ENCODE measurements at regions not wholly inside any gene's neighbourhood (a gene's known extent, or its start where the extent isn't known, plus 50 kb on each side); places are given as distances from the start of the nearest gene placed in this dataset.

DNA sequence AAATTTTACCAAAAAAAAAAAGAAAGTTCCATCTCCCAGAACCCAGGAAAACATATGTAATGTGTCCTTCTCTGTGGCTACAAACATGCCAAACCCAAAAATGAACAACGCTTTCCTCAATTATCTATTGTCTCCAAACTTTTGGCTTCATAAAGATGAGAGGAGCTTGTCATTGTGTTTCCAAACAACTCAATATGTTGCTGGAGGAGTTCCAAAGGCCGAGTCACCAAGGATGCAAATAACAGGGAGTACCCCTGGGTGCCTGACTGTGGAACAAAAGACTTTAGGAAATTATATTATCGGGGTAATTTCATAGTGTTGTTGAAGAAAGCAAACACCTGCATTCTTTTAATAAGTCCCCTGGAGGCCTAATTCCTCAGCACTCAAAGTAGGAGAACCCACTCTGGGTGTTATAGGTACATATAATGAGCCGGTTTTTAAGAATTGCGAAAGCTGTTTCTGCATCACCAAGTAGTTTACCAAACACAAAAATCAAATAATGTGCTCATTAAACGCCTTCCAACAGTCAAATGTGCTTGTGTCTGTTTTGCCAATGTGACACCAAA, 206.3 kb upstream of the PRICKLE2 start:
- no peak for DNase-seq
- Histone ChIP-seq H3K9me2 (replicated peaks; ENCODE audit: insufficient read depth, low read length) (no peaks in the 10 kb centered on the region), H3K4me3 (ENCODE audit: low read length) (no peak overlapping the region), H3K36me3 (ENCODE audit: insufficient read depth, low read length) (no peaks in the 10 kb centered on the region), H2AFZ (ENCODE audit: low read length) (no peak overlapping the region), H3K4me2 (ENCODE audit: low read depth, low read length, poor library complexity, severe bottlenecking) (no peak overlapping the region), H3K9ac (ENCODE audit: low read length) (no peak overlapping the region), H3K9me3 (ENCODE audit: low read length) (no peaks in the 10 kb centered on the region), H3K4me1 (ENCODE audit: low read length) (no peaks in the 10 kb centered on the region), H3K79me2 (ENCODE audit: low read length) (no peaks in the 10 kb centered on the region), H3K27me3 (ENCODE audit: low read length) (no peaks in the 10 kb centered on the region), H4K20me1 (ENCODE audit: insufficient read depth, low read depth, low read length) (no peaks in the 10 kb centered on the region), H3K27ac (ENCODE audit: low read length) (no peak overlapping the region)

DNA sequence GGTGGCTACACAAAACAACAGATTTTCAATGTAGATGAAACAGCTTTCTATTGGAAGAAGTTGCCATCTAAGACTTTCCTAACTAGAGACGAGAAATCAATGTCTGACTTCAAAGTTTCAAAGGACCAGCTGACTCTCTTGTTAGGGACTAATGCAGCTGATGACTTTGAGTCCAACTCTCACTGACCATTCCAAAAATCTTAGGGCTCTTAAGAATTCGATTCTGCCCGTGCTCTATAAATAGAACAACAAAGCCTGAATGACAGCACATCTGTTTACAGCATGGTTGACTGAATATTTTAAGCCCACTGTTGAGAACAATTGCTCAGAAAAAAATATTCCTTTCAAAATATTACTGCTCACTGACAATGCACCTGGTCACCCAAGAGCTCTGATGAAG, 202.4 kb upstream of the PRICKLE2 start:
- Histone ChIP-seq H3K9me3 (ENCODE audit: low read length) (no peaks in the 10 kb centered on the region), H2AFZ (ENCODE audit: low read length) (no peak overlapping the region), H3K4me1 (ENCODE audit: low read length) (no peaks in the 10 kb centered on the region), H4K20me1 (ENCODE audit: insufficient read depth, low read depth, low read length) (no peaks in the 10 kb centered on the region), H3K79me2 (ENCODE audit: low read length) (no peaks in the 10 kb centered on the region), H3K9ac (ENCODE audit: low read length) (no peak overlapping the region), H3K9me2 (replicated peaks; ENCODE audit: insufficient read depth, low read length) (no peaks in the 10 kb centered on the region), H3K4me3 (ENCODE audit: low read length) (no peak overlapping the region), H3K27ac (ENCODE audit: low read length) (no peak overlapping the region), H3K4me2 (ENCODE audit: low read depth, low read length, poor library complexity, severe bottlenecking) (no peak overlapping the region), H3K36me3 (ENCODE audit: insufficient read depth, low read length) (no peaks in the 10 kb centered on the region), H3K27me3 (ENCODE audit: low read length) (no peaks in the 10 kb centered on the region)
- DNase-seq, result no peak

GRCh38 chr3:64426551-64426950, 201.3 kb upstream of the PRICKLE2 start:
- no peak overlapping the region for H2AFZ ChIP-seq (ENCODE audit: low read length)
- H3K4me3 ChIP-seq (ENCODE audit: low read length), result no peak overlapping the region
- H3K79me2 ChIP-seq (ENCODE audit: low read length), result no peaks in the 10 kb centered on the region
- no peak overlapping the region for H3K27ac ChIP-seq (ENCODE audit: low read length)
- H3K9me3 ChIP-seq (ENCODE audit: low read length), result no peaks in the 10 kb centered on the region
- H4K20me1 ChIP-seq (ENCODE audit: insufficient read depth, low read depth, low read length), result no peaks in the 10 kb centered on the region
- no peaks in the 10 kb centered on the region for H3K27me3 ChIP-seq (ENCODE audit: low read length)
- H3K9me2 ChIP-seq (replicated peaks; ENCODE audit: insufficient read depth, low read length), result no peaks in the 10 kb centered on the region
- H3K4me1 ChIP-seq (ENCODE audit: low read length), result no peaks in the 10 kb centered on the region
- no peaks in the 10 kb centered on the region for H3K36me3 ChIP-seq (ENCODE audit: insufficient read depth, low read length)
- no peak for DNase-seq
- no peak overlapping the region for H3K9ac ChIP-seq (ENCODE audit: low read length)
- no peak overlapping the region for H3K4me2 ChIP-seq (ENCODE audit: low read depth, low read length, poor library complexity, severe bottlenecking)

DNA sequence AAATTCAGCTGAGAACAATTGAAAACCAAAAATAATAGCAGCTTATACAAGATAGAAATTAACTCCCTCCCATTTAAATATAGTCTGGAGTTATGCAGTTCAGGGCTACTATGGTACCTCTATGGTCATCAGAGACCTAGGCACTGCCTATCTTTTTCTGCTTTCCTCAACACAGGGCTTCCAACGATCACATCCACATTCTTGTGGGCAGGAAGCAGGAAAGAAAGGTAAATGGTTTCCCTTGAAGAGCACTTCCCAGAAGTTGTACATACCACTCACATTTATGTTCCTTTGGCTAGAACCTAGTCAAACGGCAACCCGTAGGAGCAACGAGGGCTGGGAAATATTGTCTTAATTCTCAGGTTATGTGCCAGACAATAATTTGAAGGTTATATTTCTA, 197.7 kb upstream of the PRICKLE2 start:
- Histone ChIP-seq H3K36me3 (ENCODE audit: insufficient read depth, low read length) (no peaks in the 10 kb centered on the region), H4K20me1 (ENCODE audit: insufficient read depth, low read depth, low read length) (no peaks in the 10 kb centered on the region), H3K27ac (ENCODE audit: low read length) (no peak overlapping the region), H3K4me1 (ENCODE audit: low read length) (no peaks in the 10 kb centered on the region), H3K4me3 (ENCODE audit: low read length) (no peak overlapping the region), H3K9ac (ENCODE audit: low read length) (no peak overlapping the region), H3K79me2 (ENCODE audit: low read length) (no peaks in the 10 kb centered on the region), H3K9me3 (ENCODE audit: low read length) (no peaks in the 10 kb centered on the region), H3K9me2 (replicated peaks; ENCODE audit: insufficient read depth, low read length) (no peaks in the 10 kb centered on the region), H2AFZ (ENCODE audit: low read length) (no peak overlapping the region), H3K4me2 (ENCODE audit: low read depth, low read length, poor library complexity, severe bottlenecking) (no peak overlapping the region), H3K27me3 (ENCODE audit: low read length) (no peaks in the 10 kb centered on the region)
- DNase-seq, result no peak

DNA sequence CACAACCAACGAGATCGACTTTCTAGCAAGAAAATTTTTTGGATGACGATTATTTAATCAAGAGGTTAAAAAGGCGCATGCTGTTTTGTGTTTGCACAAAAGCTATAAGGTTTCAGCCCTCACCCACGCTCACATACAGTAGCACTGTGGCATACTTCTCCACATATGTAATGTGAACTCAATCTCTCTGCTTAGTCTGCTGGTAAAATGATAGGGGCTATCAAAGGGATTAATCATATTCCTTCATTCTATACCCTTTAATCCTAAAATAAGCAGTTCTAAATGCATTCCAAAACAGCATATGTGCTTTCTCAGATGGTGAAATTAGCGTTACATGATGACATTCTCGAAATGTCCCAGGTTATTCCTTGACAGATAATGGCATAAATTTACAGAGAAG, 196.9 kb upstream of the PRICKLE2 start:
- Histone ChIP-seq H3K9ac (ENCODE audit: low read length) (no peak overlapping the region), H3K36me3 (ENCODE audit: insufficient read depth, low read length) (no peaks in the 10 kb centered on the region), H4K20me1 (ENCODE audit: insufficient read depth, low read depth, low read length) (no peaks in the 10 kb centered on the region), H3K9me3 (ENCODE audit: low read length) (no peaks in the 10 kb centered on the region), H3K79me2 (ENCODE audit: low read length) (no peaks in the 10 kb centered on the region), H3K9me2 (replicated peaks; ENCODE audit: insufficient read depth, low read length) (no peaks in the 10 kb centered on the region), H2AFZ (ENCODE audit: low read length) (no peak overlapping the region), H3K4me3 (ENCODE audit: low read length) (no peak overlapping the region), H3K27me3 (ENCODE audit: low read length) (no peaks in the 10 kb centered on the region), H3K4me1 (ENCODE audit: low read length) (no peaks in the 10 kb centered on the region), H3K4me2 (ENCODE audit: low read depth, low read length, poor library complexity, severe bottlenecking) (no peak overlapping the region), H3K27ac (ENCODE audit: low read length) (no peak overlapping the region)
- DNase-seq, result no peak

DNA sequence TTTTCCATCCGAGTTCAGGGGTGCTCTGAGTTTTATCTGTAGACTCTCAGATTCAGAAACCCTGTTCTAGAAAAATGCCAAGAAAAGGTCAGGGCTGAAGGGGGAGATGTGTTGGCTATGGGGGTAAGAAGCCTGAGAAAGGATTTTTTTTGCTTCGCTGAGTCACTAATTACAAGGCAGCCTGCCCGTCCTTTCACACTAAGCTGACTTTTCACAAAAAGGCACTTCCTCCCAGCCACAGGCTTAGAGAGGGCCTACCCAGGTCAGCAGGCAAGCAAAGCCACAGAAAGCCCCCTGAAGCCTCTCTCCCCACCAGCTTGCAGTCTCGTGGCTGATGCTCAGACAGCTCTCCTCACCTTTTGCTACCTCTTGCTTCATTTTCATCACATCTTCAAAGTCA, 192.6 kb upstream of the PRICKLE2 start:
- no peaks in the 10 kb centered on the region for H3K36me3 ChIP-seq (ENCODE audit: insufficient read depth, low read length)
- no peaks in the 10 kb centered on the region for H3K9me2 ChIP-seq (replicated peaks; ENCODE audit: insufficient read depth, low read length)
- H2AFZ ChIP-seq (ENCODE audit: low read length), result no peak overlapping the region
- no peaks in the 10 kb centered on the region for H4K20me1 ChIP-seq (ENCODE audit: insufficient read depth, low read depth, low read length)
- H3K4me3 ChIP-seq (ENCODE audit: low read length), result no peak overlapping the region
- no peaks in the 10 kb centered on the region for H3K79me2 ChIP-seq (ENCODE audit: low read length)
- DNase-seq, result no peak
- no peaks in the 10 kb centered on the region for H3K9me3 ChIP-seq (ENCODE audit: low read length)
- H3K9ac ChIP-seq (ENCODE audit: low read length), result no peak overlapping the region
- no peaks in the 10 kb centered on the region for H3K4me1 ChIP-seq (ENCODE audit: low read length)
- no peak overlapping the region for H3K4me2 ChIP-seq (ENCODE audit: low read depth, low read length, poor library complexity, severe bottlenecking)
- no peaks in the 10 kb centered on the region for H3K27me3 ChIP-seq (ENCODE audit: low read length)
- no peak overlapping the region for H3K27ac ChIP-seq (ENCODE audit: low read length)

DNA sequence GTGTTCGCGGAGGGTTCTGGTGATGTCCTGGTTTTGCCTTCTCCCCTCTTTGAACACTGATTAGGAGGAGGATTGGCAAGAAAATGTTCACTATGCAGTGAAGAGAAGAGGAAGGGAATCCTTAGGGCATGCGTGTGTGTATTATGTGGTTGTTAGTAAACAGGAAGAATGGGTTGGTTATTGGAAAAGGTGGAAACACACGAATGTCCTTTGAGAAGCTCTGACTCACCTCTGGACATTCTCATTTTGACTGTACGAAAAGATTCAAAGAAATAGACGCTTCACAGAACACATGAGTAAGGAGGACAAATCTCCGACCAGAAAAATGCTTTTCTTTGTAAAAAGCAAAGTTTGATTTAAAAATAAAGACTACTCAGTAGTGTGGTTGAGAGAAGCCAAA, 188.8 kb upstream of the PRICKLE2 start:
- Histone ChIP-seq H3K9ac (ENCODE audit: low read length) (no peak overlapping the region), H3K9me2 (replicated peaks; ENCODE audit: insufficient read depth, low read length) (no peaks in the 10 kb centered on the region), H4K20me1 (ENCODE audit: insufficient read depth, low read depth, low read length) (no peaks in the 10 kb centered on the region), H2AFZ (ENCODE audit: low read length) (no peak overlapping the region), H3K9me3 (ENCODE audit: low read length) (no peaks in the 10 kb centered on the region), H3K27me3 (ENCODE audit: low read length) (no peaks in the 10 kb centered on the region), H3K36me3 (ENCODE audit: insufficient read depth, low read length) (no peaks in the 10 kb centered on the region), H3K79me2 (ENCODE audit: low read length) (no peaks in the 10 kb centered on the region), H3K4me1 (ENCODE audit: low read length) (no peaks in the 10 kb centered on the region), H3K4me3 (ENCODE audit: low read length) (no peak overlapping the region), H3K27ac (ENCODE audit: low read length) (no peak overlapping the region), H3K4me2 (ENCODE audit: low read depth, low read length, poor library complexity, severe bottlenecking) (no peak overlapping the region)
- DNase-seq, result no peak

DNA sequence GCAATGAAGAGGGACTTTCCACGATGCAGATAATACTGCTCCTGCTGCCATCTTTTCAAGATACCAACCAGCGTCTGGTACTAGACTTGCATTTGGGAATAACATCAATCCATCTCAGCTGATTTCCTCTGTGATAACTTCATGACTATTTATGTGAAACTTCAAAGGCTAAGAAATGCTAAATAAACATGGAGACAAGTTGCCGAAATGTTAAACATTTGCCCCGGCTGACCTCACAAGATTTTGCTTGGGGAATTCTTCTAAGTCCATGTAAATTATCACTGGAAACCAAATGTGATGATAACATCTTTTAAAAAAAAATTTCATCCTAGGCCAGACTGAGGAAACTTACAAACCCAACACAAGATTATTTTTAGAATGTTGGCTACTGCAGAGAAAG, 185.8 kb upstream of the PRICKLE2 start:
- no peaks in the 10 kb centered on the region for H3K9me3 ChIP-seq (ENCODE audit: low read length)

DNA sequence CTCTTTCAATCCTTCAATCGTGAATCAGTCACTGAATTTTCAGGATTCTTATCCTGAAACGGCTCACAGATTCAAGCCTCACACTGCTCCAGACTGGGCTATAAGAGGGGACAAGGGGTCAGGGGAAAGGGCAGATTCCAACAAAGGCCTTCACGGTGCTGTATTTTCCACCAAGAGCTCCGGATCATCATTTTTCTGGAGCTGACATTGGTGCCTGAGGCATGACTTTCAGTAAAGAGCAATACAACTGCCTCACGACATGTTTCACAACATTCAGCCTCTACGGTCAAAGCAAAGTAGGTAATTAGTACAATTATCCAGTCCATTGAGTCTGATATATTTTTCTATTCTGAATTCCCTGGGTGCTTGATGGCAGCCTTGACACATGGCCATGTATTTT, 185.0 kb upstream of the PRICKLE2 start:
- Histone ChIP-seq H4K20me1 (ENCODE audit: insufficient read depth, low read depth, low read length) (no peaks in the 10 kb centered on the region), H3K79me2 (ENCODE audit: low read length) (no peaks in the 10 kb centered on the region), H3K27me3 (ENCODE audit: low read length) (no peaks in the 10 kb centered on the region), H3K4me3 (ENCODE audit: low read length) (no peak overlapping the region), H3K9me3 (ENCODE audit: low read length) (no peaks in the 10 kb centered on the region), H3K4me1 (ENCODE audit: low read length) (no peaks in the 10 kb centered on the region), H3K27ac (ENCODE audit: low read length) (no peak overlapping the region), H3K9me2 (replicated peaks; ENCODE audit: insufficient read depth, low read length) (no peaks in the 10 kb centered on the region), H3K4me2 (ENCODE audit: low read depth, low read length, poor library complexity, severe bottlenecking) (no peak overlapping the region), H3K9ac (ENCODE audit: low read length) (no peak overlapping the region), H2AFZ (ENCODE audit: low read length) (no peak overlapping the region), H3K36me3 (ENCODE audit: insufficient read depth, low read length) (no peaks in the 10 kb centered on the region)
- DNase-seq, result no peak

More for the DNA sequence above, 185.8 kb upstream of the PRICKLE2 start:
- Histone ChIP-seq H3K79me2 (ENCODE audit: low read length) (no peaks in the 10 kb centered on the region), H3K27me3 (ENCODE audit: low read length) (no peaks in the 10 kb centered on the region), H4K20me1 (ENCODE audit: insufficient read depth, low read depth, low read length) (no peaks in the 10 kb centered on the region), H3K9ac (ENCODE audit: low read length) (no peak overlapping the region), H3K4me2 (ENCODE audit: low read depth, low read length, poor library complexity, severe bottlenecking) (no peak overlapping the region), H3K4me3 (ENCODE audit: low read length) (no peak overlapping the region), H3K4me1 (ENCODE audit: low read length) (no peaks in the 10 kb centered on the region), H3K27ac (ENCODE audit: low read length) (no peak overlapping the region), H3K9me2 (replicated peaks; ENCODE audit: insufficient read depth, low read length) (no peaks in the 10 kb centered on the region), H2AFZ (ENCODE audit: low read length) (no peak overlapping the region), H3K36me3 (ENCODE audit: insufficient read depth, low read length) (no peaks in the 10 kb centered on the region)
- DNase-seq, result no peak

Measured in Karpas-422 (cell line).